Immature natural killer cell (primary cell): ENCODE measurements at regions not wholly inside any gene's neighbourhood (a gene's known extent, or its start where the extent isn't known, plus 50 kb on each side); places are given as distances from the start of the nearest gene placed in this dataset.

Experiments
- DNase-seq, 3 donors: peaks; one replicate each; pipeline ENCODE4 v3.0.0; 2022; ENCODE audit warnings: mixed read lengths in 1 of 3
- H3K27ac Mint-ChIP-seq, 6 donors: one replicate each; pipeline ENCODE4 v1.8.0; 2020; ENCODE audit warnings: mixed read lengths in 6 of 6, mild to moderate bottlenecking in 5 of 6, inconsistent platforms in 4 of 6, moderate library complexity in 3 of 6
- H3K27me3 Mint-ChIP-seq, 3 donors: one replicate each; pipeline ENCODE4 v1.8.0; 2020 to 2021; ENCODE audit warnings: low read depth in 3 of 3, mild to moderate bottlenecking in 3 of 3, mixed read lengths in 3 of 3, moderate library complexity in 3 of 3, inconsistent platforms in 1 of 3
- H3K36me3 Mint-ChIP-seq, 3 donors: one replicate each; pipeline ENCODE4 v1.8.0; 2020; ENCODE audit warnings: mixed read lengths in 3 of 3, inconsistent platforms in 2 of 3, mild to moderate bottlenecking in 2 of 3
- H3K4me1 Mint-ChIP-seq, 2 donors: one replicate each; pipeline ENCODE4 v1.8.0; 2020; ENCODE audit warnings: inconsistent platforms in 2 of 2, mild to moderate bottlenecking in 2 of 2, mixed read lengths in 2 of 2, moderate library complexity in 1 of 2
- H3K4me3 Mint-ChIP-seq, 5 donors: one replicate each; pipeline ENCODE4 v1.8.0; 2020; ENCODE audit warnings: mild to moderate bottlenecking in 5 of 5, mixed read lengths in 5 of 5, inconsistent platforms in 3 of 5, moderate library complexity in 3 of 5
- H3K9me3 Mint-ChIP-seq, 6 donors: one replicate each; pipeline ENCODE4 v1.8.0; 2020; ENCODE audit warnings: mild to moderate bottlenecking in 6 of 6, mixed read lengths in 6 of 6, inconsistent platforms in 4 of 6, moderate library complexity in 3 of 6

DNA sequence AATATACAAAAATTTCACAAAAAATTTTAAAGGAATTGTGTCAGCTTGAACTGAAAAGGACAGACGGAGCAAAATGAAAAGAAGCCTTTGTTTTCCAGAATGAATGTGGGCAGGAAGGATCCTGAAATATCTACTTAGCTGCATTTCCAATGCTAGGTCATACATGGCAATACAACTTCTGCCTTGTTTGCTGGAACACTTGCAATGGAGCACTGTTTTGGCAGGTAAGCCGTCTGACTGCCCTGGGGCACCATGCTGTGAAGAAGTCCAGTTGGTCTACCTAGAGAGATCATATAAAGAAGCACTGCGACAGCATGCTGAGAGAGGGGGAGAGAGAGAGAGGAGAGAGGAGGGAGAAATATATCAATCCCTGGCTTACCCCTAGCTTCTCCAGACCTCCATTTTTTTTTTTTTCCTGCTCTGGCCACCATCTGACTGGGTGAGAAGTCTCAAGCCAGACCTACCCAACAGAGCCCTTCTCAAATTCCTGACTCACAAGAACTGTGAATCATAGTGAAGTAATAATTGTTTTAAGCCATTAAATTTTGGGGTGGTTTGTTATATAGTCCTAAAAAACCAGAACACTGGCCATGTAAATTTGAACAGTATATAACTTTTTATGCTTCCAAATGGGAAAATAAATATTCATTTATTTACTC lies 97.1 kb upstream of the PRICKLE1 start:
- no peak for DNase-seq
- Mint-ChIP-seq H3K36me3 (no peaks in the 10 kb centered on the region), H3K4me1 (no peaks in the 10 kb centered on the region), H3K9me3 (peaks cover 0 to 33% (median 8%) of the 10 kb centered on the region in 6 donors), H3K27me3 (peaks cover 0 to 2% (median 0%) of the 10 kb centered on the region in 3 donors), H3K4me3 (no peak overlapping the region), H3K27ac (no peak overlapping the region)

DNA sequence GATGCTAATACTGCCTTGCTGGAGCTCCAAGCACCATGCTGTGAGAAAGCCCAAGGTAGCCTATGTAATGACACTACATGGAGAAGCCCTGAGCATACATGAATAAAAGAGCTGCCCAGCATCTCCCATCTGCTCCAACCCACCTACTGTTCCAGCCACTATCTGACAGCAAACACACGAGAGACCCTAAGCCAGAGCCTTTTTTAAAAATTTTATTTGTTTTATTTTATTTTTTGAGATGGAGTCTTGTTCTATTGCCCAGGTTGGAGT lies 95.2 kb upstream of the PRICKLE1 start:
- Mint-ChIP-seq H3K9me3 (peaks cover 0 to 33% (median 7%) of the 10 kb centered on the region in 6 donors), H3K4me3 (no peak overlapping the region), H3K36me3 (no peaks in the 10 kb centered on the region), H3K27me3 (peaks cover 0 to 2% (median 0%) of the 10 kb centered on the region in 3 donors), H3K27ac (no peak overlapping the region), H3K4me1 (no peaks in the 10 kb centered on the region)
- no peak for DNase-seq

GRCh38 chr12:42683933-42684801 lies 94.6 kb upstream of the PRICKLE1 start:
- Mint-ChIP-seq H3K4me1 (no peaks in the 10 kb centered on the region), H3K36me3 (no peaks in the 10 kb centered on the region), H3K27ac (no peak overlapping the region), H3K27me3 (peaks cover 0 to 2% (median 0%) of the 10 kb centered on the region in 3 donors), H3K9me3 (peaks cover under 1 to 27% (median 7%) of the 10 kb centered on the region in 6 donors), H3K4me3 (no peak overlapping the region)
- DNase-seq, result no peak

DNA sequence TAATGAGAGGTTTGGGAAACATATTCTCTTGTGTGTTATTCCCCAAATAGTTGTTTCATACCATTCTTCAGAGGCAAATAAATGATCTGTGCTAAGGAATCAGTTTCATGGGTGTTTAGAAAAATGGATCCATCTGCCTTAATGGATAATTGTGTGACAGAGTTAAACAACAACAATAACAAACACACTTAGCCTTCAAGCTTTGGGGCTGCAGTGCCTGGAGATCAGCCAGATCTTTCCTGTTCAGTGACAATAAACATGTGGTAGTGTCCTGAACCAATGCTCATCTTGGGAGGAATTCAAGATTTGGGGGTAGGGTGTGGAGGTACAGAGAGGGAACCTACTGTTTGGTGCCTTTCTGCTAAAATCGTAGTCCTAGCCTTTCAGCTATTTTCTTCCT lies 93.7 kb upstream of the PRICKLE1 start:
- Mint-ChIP-seq H3K27ac (no peak overlapping the region), H3K36me3 (no peaks in the 10 kb centered on the region), H3K27me3 (peaks cover 0 to 2% (median 0%) of the 10 kb centered on the region in 3 donors), H3K4me1 (no peaks in the 10 kb centered on the region), H3K4me3 (no peak overlapping the region), H3K9me3 (peaks cover 2 to 25% (median 6%) of the 10 kb centered on the region in 6 donors)
- DNase-seq, result no peak

DNA sequence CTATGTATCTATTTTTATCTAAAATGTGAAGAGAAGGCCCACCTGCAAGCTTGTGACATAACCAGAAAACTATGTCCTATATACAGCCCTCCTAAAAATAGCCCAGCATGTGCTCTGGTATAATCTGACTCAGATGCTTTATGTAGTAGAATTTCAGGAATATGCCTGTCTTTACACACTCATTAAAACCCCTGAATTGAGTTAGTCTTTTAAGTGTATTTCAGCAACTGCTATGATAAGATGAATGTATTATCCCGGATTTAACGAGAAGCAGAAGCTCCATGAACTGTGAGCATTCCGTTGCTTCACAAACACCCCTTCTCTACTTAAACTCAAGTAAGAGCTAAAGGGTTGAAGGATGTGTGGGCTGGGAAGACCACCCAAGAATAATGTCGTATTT lies 89.9 kb upstream of the PRICKLE1 start:
- no peaks in the 10 kb centered on the region for H3K36me3 Mint-ChIP-seq
- H3K27me3 Mint-ChIP-seq, result peaks cover 0 to 3% (median 0%) of the 10 kb centered on the region in 3 donors
- no peak overlapping the region for H3K27ac Mint-ChIP-seq
- peaks cover 3 to 16% (median 7%) of the 10 kb centered on the region in 6 donors for H3K9me3 Mint-ChIP-seq
- H3K4me1 Mint-ChIP-seq, result no peaks in the 10 kb centered on the region
- no peak overlapping the region for H3K4me3 Mint-ChIP-seq
- DNase-seq, result no peak

DNA sequence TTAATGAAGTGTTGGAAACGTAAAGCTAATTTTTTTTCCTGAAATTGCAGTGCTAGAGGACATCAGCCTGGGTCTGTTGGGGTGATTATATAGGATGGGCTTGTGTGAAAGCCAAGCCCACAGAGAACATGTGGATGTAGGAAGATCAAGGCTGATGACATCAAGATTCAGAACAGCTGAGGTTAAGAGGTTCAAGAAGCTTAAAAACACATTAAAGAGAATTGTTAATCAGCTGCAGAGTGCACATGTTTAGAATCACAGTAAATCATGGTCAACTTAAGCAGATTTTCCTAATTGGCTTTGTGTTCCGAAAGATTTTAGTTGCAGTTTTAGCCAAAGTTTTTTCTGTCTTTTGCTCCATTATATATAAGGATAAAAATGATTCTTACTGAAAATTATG lies 87.9 kb upstream of the PRICKLE1 start:
- H3K27ac Mint-ChIP-seq, result no peak overlapping the region
- H3K9me3 Mint-ChIP-seq, result peaks cover 6 to 14% (median 9%) of the 10 kb centered on the region in 6 donors
- no peak overlapping the region for H3K4me3 Mint-ChIP-seq
- no peak for DNase-seq
- no peaks in the 10 kb centered on the region for H3K4me1 Mint-ChIP-seq
- peaks cover 0 to 3% (median 0%) of the 10 kb centered on the region in 3 donors for H3K27me3 Mint-ChIP-seq
- H3K36me3 Mint-ChIP-seq, result no peaks in the 10 kb centered on the region

GRCh38 chr12:42673535-42673934 lies 84.0 kb upstream of the PRICKLE1 start:
- peaks cover 0 to 3% (median 0%) of the 10 kb centered on the region in 3 donors for H3K27me3 Mint-ChIP-seq
- no peak for DNase-seq
- H3K36me3 Mint-ChIP-seq, result no peaks in the 10 kb centered on the region
- H3K4me3 Mint-ChIP-seq, result no peak overlapping the region
- H3K9me3 Mint-ChIP-seq, result peaks cover 7 to 18% (median 10%) of the 10 kb centered on the region in 6 donors
- H3K4me1 Mint-ChIP-seq, result no peaks in the 10 kb centered on the region
- no peak overlapping the region for H3K27ac Mint-ChIP-seq

DNA sequence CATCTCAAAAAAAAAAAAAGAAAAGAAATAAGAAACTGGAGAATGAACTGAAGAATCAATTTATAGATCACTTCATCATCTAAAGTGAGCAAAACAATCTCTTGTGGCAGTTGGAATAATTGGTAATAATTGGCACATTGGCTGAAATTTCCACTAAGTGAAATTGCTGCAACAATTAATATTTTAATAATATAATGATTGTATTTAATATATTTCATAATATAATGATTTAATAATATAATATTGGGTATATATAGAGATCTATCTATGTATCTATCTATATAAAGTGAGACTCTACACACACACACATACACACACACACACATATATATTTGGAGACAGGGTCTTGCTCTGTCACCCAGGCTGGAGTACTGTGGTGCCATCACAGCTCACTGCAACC lies 81.2 kb upstream of the PRICKLE1 start:
- no peak for DNase-seq
- H3K4me3 Mint-ChIP-seq, result no peak overlapping the region
- no peak overlapping the region for H3K27ac Mint-ChIP-seq
- H3K4me1 Mint-ChIP-seq, result no peaks in the 10 kb centered on the region
- H3K27me3 Mint-ChIP-seq, result no peaks in the 10 kb centered on the region
- no peaks in the 10 kb centered on the region for H3K36me3 Mint-ChIP-seq
- H3K9me3 Mint-ChIP-seq, result peaks cover 5 to 16% (median 9%) of the 10 kb centered on the region in 6 donors

DNA sequence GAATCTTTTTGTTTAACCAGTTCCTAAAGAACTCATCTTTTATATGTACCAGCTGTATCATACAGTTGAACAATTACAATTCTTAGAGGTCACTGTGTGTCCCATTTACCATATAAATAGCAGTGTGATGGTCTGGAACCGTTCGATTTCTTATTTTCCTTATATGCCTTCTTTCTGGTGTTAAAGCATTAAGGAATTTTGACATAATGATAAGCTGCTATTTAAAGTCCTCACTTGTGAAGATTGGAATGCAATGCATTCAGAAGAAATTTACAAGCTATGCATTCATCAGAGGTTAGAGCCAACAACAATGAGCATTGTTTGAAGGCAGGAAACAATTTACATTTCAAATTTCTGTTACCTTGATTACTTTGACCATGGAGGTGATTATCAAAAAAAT lies 80.0 kb upstream of the PRICKLE1 start:
- no peaks in the 10 kb centered on the region for H3K4me1 Mint-ChIP-seq
- no peak overlapping the region for H3K4me3 Mint-ChIP-seq
- no peaks in the 10 kb centered on the region for H3K36me3 Mint-ChIP-seq
- DNase-seq, result no peak
- no peaks in the 10 kb centered on the region for H3K27me3 Mint-ChIP-seq
- peaks cover 2 to 12% (median 8%) of the 10 kb centered on the region in 6 donors for H3K9me3 Mint-ChIP-seq
- H3K27ac Mint-ChIP-seq, result no peak overlapping the region

DNA sequence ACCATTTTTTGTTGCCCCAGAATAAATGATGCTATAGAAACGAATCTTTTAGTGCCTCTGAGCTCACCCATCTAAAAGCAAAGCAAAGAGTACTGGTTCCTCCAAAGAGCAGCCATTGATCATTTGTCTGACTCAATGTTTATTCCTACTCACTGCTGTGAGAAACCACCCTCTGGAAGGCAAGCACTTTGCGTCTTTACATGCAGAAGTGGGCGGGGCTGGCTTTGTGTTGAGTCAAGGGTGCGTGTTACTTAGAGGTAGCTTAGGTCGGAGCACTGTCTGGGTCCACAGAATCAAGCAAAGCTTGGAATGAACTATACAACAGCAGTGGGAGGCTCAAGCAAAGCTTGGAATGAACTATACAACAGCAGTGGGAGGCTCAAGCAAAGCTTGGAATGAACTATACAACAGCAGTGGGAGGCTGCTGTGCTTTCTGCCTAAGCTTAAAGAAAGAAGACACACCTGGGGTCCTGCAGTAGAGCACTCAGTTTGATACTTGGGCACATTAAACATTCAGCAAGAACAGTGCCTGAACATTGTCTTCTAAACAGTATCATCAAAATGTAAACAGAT lies 77.2 kb upstream of the PRICKLE1 start:
- Mint-ChIP-seq H3K36me3 (no peaks in the 10 kb centered on the region), H3K27ac (no peak overlapping the region), H3K9me3 (peaks cover under 1 to 8% (median 4%) of the 10 kb centered on the region in 6 donors), H3K4me1 (no peaks in the 10 kb centered on the region), H3K27me3 (no peaks in the 10 kb centered on the region), H3K4me3 (no peak overlapping the region)
- no peak for DNase-seq

DNA sequence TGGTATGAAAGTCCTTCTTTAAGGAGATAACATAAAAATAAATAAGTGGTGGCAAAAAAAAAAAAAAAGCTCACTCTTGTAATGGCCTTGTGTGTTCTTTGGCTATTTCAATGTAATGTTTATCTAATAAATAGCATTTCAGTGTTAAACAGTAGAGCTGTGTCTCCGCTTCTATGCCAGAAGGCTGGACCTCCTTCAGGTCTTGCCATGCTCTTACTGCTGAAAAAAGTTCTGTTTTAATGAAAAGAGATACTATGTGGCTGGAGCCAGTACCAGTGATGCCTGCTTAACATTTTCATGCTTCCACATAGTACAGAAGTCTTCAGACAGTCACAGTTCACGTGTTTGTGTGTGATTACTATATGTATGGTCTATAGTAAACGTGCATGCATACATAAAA lies 74.1 kb upstream of the PRICKLE1 start:
- Mint-ChIP-seq H3K4me3 (no peak overlapping the region), H3K36me3 (no peaks in the 10 kb centered on the region), H3K27ac (no peak overlapping the region), H3K27me3 (no peaks in the 10 kb centered on the region), H3K9me3 (peaks cover 6 to 20% (median 7%) of the 10 kb centered on the region in 6 donors), H3K4me1 (no peaks in the 10 kb centered on the region)
- no peak for DNase-seq

GRCh38 chr12:42660968-42661937 lies 71.7 kb upstream of the PRICKLE1 start:
- peaks cover 0 to 2% (median 0%) of the 10 kb centered on the region in 3 donors for H3K27me3 Mint-ChIP-seq
- H3K36me3 Mint-ChIP-seq, result no peaks in the 10 kb centered on the region
- no peak overlapping the region for H3K27ac Mint-ChIP-seq
- no peak for DNase-seq
- H3K4me3 Mint-ChIP-seq, result no peak overlapping the region
- H3K4me1 Mint-ChIP-seq, result no peaks in the 10 kb centered on the region
- peaks cover 6 to 20% (median 8%) of the 10 kb centered on the region in 6 donors for H3K9me3 Mint-ChIP-seq

GRCh38 chr12:42660117-42660516 lies 70.6 kb upstream of the PRICKLE1 start:
- H3K36me3 Mint-ChIP-seq, result no peaks in the 10 kb centered on the region
- peaks cover 5 to 20% (median 8%) of the 10 kb centered on the region in 6 donors for H3K9me3 Mint-ChIP-seq
- no peak overlapping the region for H3K4me3 Mint-ChIP-seq
- no peak for DNase-seq
- H3K4me1 Mint-ChIP-seq, result no peaks in the 10 kb centered on the region
- peaks cover 0 to 2% (median 0%) of the 10 kb centered on the region in 3 donors for H3K27me3 Mint-ChIP-seq
- no peak overlapping the region for H3K27ac Mint-ChIP-seq
